ENCODE measurements at regions not wholly inside any gene's neighbourhood (a gene's known extent, or its start where the extent isn't known, plus 50 kb on each side); places are given as distances from the start of the nearest gene placed in this dataset.

- H3K79me1 ChIP-seq (ENCODE audit: insufficient read depth, low read depth, low read length, poor library complexity, severe bottlenecking), result no peaks in the 10 kb centered on the region
These were observed 203.1 kb downstream of the JCAD start for GRCh38 chr10:29856295-29856694.

More at GRCh38 chr10:29856295-29856694, 203.1 kb downstream of the JCAD start:
- Histone ChIP-seq H3T11ph (ENCODE audit: low read length) (no peak overlapping the region), H4K91ac (ENCODE audit: insufficient read length, low read depth, low read length) (no peak overlapping the region), H3K79me2 (ENCODE audit: insufficient read depth, low read length) (no peaks in the 10 kb centered on the region), H3K23me2 (ENCODE audit: insufficient read length, low read depth, low read length, poor library complexity, severe bottlenecking) (no peaks in the 10 kb centered on the region), H3K4me1 (ENCODE audit: insufficient read depth, low read length) (no peaks in the 10 kb centered on the region), H2BK12ac (ENCODE audit: insufficient read length, low read depth, low read length) (no peak overlapping the region), H3K27me3 (ENCODE audit: insufficient read depth, low read length) (no peaks in the 10 kb centered on the region), H3K4ac (ENCODE audit: low read depth, low read length) (no peak overlapping the region), H3K18ac (ENCODE audit: insufficient read length, low read depth, low read length) (no peak overlapping the region), H3K27ac (ENCODE audit: insufficient read length, low read depth, low read length) (no peak overlapping the region), H2BK5ac (ENCODE audit: insufficient read length, low read length) (no peak overlapping the region), H2AK5ac (ENCODE audit: insufficient read length, low read length) (no peak overlapping the region), H3K9ac (ENCODE audit: extremely low read depth, insufficient read length, low read length) (no peak overlapping the region), H2BK20ac (ENCODE audit: low read depth, low read length, poor library complexity, severe bottlenecking) (no peak overlapping the region), H2BK120ac (ENCODE audit: low read depth, low read length, poor library complexity, severe bottlenecking) (no peak overlapping the region), H3K23ac (ENCODE audit: insufficient read length, low read depth, low read length) (no peak overlapping the region), H3K9me3 (ENCODE audit: control insufficient read depth, low read depth, low read length) (no peaks in the 10 kb centered on the region), H3K14ac (ENCODE audit: insufficient read depth, low read length) (no peak overlapping the region), H4K5ac (ENCODE audit: insufficient read length, low read depth, low read length) (no peak overlapping the region), H2AFZ (ENCODE audit: low read length) (no peak overlapping the region), H3K4me2 (ENCODE audit: insufficient read depth, insufficient read length, low read length) (no peak overlapping the region), H4K20me1 (ENCODE audit: control insufficient read depth, insufficient read depth, insufficient read length) (no peaks in the 10 kb centered on the region), H2BK15ac (ENCODE audit: low read depth, low read length) (no peak overlapping the region), H4K8ac (replicated peaks; ENCODE audit: insufficient read length, low read depth, low read length) (no peak overlapping the region), H3K56ac (ENCODE audit: insufficient read length, low read depth, low read length) (no peak overlapping the region)
- Mint-ChIP-seq H3K36me3 (ENCODE audit: insufficient read depth in 1 of 3, low read depth in 3 of 3) (no peaks in the 10 kb centered on the region; a peak in 1 of 7 replicates), H3K4me1 (peaks cover 6 to 7% of the 10 kb centered on the region in 2 experiments), H3K9me3 (no peaks in the 10 kb centered on the region), H3K4me3 (no peak overlapping the region), H3K27ac (no peak overlapping the region), H3K27me3 (ENCODE audit: low read depth) (no peaks in the 10 kb centered on the region; the same call in 1 of the 2 replicates)
- no CpG with 5 or more reads among the region's 3 CpGs for WGBS (ENCODE audit: extremely low coverage, insufficient read length, low lambda C conversion rate)
- DNase-seq, result no peak
- TF ChIP-seq CTCF (conservative IDR thresholded peaks at IDR 0.05), result no peak
